ENCODE measurements at regions not wholly inside any gene's neighbourhood (a gene's known extent, or its start where the extent isn't known, plus 50 kb on each side); places are given as distances from the start of the nearest gene placed in this dataset.

GRCh38 chr17:69732272-69732918 lies 317.9 kb downstream of the MAP2K6 start:
- no peak overlapping the region for H3K27ac ChIP-seq (ENCODE audit: extremely low read depth, low read depth, low read length)
- ChIA-PET CTCF (ENCODE audit: low intra/inter-chr PET ratio) (no interaction called here), POLR2A (no interaction called here)
- no peaks in the 10 kb centered on the region for H3K9me3 ChIP-seq (replicated peaks; ENCODE audit: control insufficient read depth, insufficient read depth, low read depth, low read length)
- H3K79me2 ChIP-seq (ENCODE audit: control insufficient read depth, insufficient read depth, low read length), result no peaks in the 10 kb centered on the region
- no peak overlapping the region for H3K4me3 ChIP-seq
- FAIRE-seq (no peak), ATAC-seq (no peak), DNase-seq (ENCODE audit: extremely low read depth in 1 of 4, low spot score in 3 of 4) (no peak)
- no peaks in the 10 kb centered on the region for H3K9me1 ChIP-seq (ENCODE audit: control insufficient read depth, insufficient read depth, low read length)
- TF ChIP-seq ZNF592 (IDR thresholded peaks at IDR 0.05), result no peak
- no peak overlapping the region for H3K4me2 ChIP-seq (ENCODE audit: insufficient read depth, low read length)
- in situ Hi-C loops (cut with MboI) (no loop called here), intact Hi-C loops (cut with micrococcal nuclease) (no loop called here)
- H3K4me1 ChIP-seq (replicated peaks in 1 of 2; ENCODE audit: control insufficient read depth in 2 of 2, insufficient read depth in 2 of 2, low read length in 2 of 2), result no peaks in the 10 kb centered on the region
- H4K20me1 ChIP-seq (replicated peaks; ENCODE audit: control insufficient read depth, insufficient read depth, low read length), result no peaks in the 10 kb centered on the region
- no TSS peak for BruUV-seq (replicated peaks)
- no peak overlapping the region for H3K9ac ChIP-seq (ENCODE audit: insufficient read depth in 1 of 2, low read depth in 2 of 2, low read length in 2 of 2)
- no peaks in the 10 kb centered on the region for H3K27me3 ChIP-seq (ENCODE audit: control insufficient read depth in 2 of 2, insufficient read depth in 2 of 2, low read length in 2 of 2)
- 0% methylated on average over 3 of the region's 3 CpGs for WGBS (ENCODE audit: insufficient coverage, low coverage, missing lambda C conversion rate)
- no peak overlapping the region for H2AFZ ChIP-seq (ENCODE audit: low read depth, low read length)
- H3K36me3 ChIP-seq (ENCODE audit: control insufficient read depth, insufficient read depth, low read length), result no peaks in the 10 kb centered on the region

Measured in K562 (cell line).